ENCODE measurements at regions not wholly inside any gene's neighbourhood (a gene's known extent, or its start where the extent isn't known, plus 50 kb on each side); places are given as distances from the start of the nearest gene placed in this dataset.

- Histone ChIP-seq H4K20me1 (ENCODE audit: insufficient read depth, low read length) (no peaks in the 10 kb centered on the region), H3K9ac (ENCODE audit: low read depth, low read length) (no peak overlapping the region), H3K4me2 (ENCODE audit: insufficient read depth, low read length) (no peak overlapping the region), H2AFZ (ENCODE audit: low read depth, low read length) (no peak overlapping the region), H3K27me3 (ENCODE audit: insufficient read depth, low read length, poor library complexity) (no peaks in the 10 kb centered on the region), H3K4me3 (ENCODE audit: low read depth in 1 of 2, low read length in 2 of 2) (no peak overlapping the region), H3K27ac (ENCODE audit: low read length) (no peak overlapping the region), H3K79me2 (ENCODE audit: insufficient read depth, low read length) (no peaks in the 10 kb centered on the region), H3K36me3 (ENCODE audit: insufficient read depth, low read length) (no peaks in the 10 kb centered on the region), H3K9me3 (ENCODE audit: insufficient read depth, low read length, severe bottlenecking) (no peaks in the 10 kb centered on the region), H3K4me1 (ENCODE audit: insufficient read depth, low read length) (no peaks in the 10 kb centered on the region)
- TF ChIP-seq EZH2 (IDR thresholded peaks at IDR 0.05; ENCODE audit: borderline replicate concordance, low read depth, low read length, severe bottlenecking) = no peak
- TF ChIP-seq, protein P1, sequence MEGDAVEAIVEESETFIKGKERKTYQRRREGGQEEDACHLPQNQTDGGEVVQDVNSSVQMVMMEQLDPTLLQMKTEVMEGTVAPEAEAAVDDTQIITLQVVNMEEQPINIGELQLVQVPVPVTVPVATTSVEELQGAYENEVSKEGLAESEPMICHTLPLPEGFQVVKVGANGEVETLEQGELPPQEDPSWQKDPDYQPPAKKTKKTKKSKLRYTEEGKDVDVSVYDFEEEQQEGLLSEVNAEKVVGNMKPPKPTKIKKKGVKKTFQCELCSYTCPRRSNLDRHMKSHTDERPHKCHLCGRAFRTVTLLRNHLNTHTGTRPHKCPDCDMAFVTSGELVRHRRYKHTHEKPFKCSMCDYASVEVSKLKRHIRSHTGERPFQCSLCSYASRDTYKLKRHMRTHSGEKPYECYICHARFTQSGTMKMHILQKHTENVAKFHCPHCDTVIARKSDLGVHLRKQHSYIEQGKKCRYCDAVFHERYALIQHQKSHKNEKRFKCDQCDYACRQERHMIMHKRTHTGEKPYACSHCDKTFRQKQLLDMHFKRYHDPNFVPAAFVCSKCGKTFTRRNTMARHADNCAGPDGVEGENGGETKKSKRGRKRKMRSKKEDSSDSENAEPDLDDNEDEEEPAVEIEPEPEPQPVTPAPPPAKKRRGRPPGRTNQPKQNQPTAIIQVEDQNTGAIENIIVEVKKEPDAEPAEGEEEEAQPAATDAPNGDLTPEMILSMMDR (IDR thresholded peaks at IDR 0.05; ENCODE audit: borderline replicate concordance, extremely low read depth, low read length, poor library complexity, severe bottlenecking) = no peak
- ATAC-seq (ENCODE audit: insufficient read depth, low read depth) (no peak), DNase-seq (no peak)
Measured at GRCh38 chr21:14903172-14903865, 161.5 kb downstream of the NRIP1 start.

DNA sequence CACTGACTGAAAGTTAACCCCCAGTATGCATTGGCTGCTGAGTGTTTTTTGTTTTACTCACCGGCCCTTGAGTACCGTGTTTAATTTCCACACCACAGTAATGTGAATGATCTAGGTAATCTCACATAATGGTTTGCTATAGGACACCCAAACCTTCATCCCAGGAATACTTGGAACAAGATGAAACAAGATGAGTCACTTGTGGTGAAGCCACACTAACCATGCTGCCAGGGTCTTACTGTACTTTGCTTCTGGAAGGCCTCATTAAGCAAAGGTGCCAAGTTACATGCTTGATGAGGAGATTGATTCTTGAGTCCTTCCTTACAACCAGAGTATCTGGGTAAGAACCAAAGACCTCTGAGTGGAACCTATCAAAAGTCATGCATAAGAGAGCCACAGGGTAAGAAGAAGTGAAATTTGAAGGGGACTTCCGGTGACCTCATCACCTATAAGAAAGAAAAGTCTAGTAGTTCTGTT, 163.3 kb downstream of the NRIP1 start:
- TF ChIP-seq EZH2 (IDR thresholded peaks at IDR 0.05; ENCODE audit: borderline replicate concordance, low read depth, low read length, severe bottlenecking) = no peak
- TF ChIP-seq, protein P1 (IDR thresholded peaks at IDR 0.05; ENCODE audit: borderline replicate concordance, extremely low read depth, low read length, poor library complexity, severe bottlenecking) = no peak
- no peaks in the 10 kb centered on the region for H3K4me1 ChIP-seq (ENCODE audit: insufficient read depth, low read length)
- H3K9me3 ChIP-seq (ENCODE audit: insufficient read depth, low read length, severe bottlenecking) = no peaks in the 10 kb centered on the region
- no peaks in the 10 kb centered on the region for H3K79me2 ChIP-seq (ENCODE audit: insufficient read depth, low read length)
- H3K27me3 ChIP-seq (ENCODE audit: insufficient read depth, low read length, poor library complexity) = no peaks in the 10 kb centered on the region
- H3K4me2 ChIP-seq (ENCODE audit: insufficient read depth, low read length) = no peak overlapping the region
- H3K27ac ChIP-seq (ENCODE audit: low read length) = no peak overlapping the region
- no peak overlapping the region for H3K4me3 ChIP-seq (ENCODE audit: low read depth in 1 of 2, low read length in 2 of 2)
- no peak overlapping the region for H3K9ac ChIP-seq (ENCODE audit: low read depth, low read length)
- no peaks in the 10 kb centered on the region for H3K36me3 ChIP-seq (ENCODE audit: insufficient read depth, low read length)
- ATAC-seq (ENCODE audit: insufficient read depth, low read depth) (peak; percentile 69), DNase-seq (peak; percentile 18)
- no peak overlapping the region for H2AFZ ChIP-seq (ENCODE audit: low read depth, low read length)
- no peaks in the 10 kb centered on the region for H4K20me1 ChIP-seq (ENCODE audit: insufficient read depth, low read length)

DNA sequence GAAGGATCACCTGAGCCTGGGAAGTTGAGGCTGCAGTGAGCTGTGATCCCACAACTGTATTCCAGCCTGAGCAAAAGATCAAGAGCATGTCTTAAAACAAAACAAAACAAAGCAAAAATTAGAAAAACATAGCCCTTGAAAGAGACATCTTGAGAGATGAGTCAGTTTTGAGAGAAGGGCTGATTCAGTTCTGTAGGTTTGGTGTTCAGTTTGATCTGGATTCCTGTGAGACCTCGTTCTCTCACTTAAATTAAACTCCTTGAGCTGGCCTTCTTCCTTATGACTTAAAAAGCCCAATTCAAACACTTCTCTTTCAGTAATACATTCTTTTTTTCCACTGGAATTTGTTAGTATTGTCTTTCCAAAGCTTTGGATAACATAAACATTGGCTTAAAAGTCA, 164.2 kb downstream of the NRIP1 start:
- Histone ChIP-seq H3K27me3 (ENCODE audit: insufficient read depth, low read length, poor library complexity) (no peaks in the 10 kb centered on the region), H3K27ac (ENCODE audit: low read length) (no peak overlapping the region), H3K9ac (ENCODE audit: low read depth, low read length) (no peak overlapping the region), H3K4me1 (ENCODE audit: insufficient read depth, low read length) (no peaks in the 10 kb centered on the region), H3K4me2 (ENCODE audit: insufficient read depth, low read length) (no peak overlapping the region), H3K9me3 (ENCODE audit: insufficient read depth, low read length, severe bottlenecking) (no peaks in the 10 kb centered on the region), H3K79me2 (ENCODE audit: insufficient read depth, low read length) (no peaks in the 10 kb centered on the region), H4K20me1 (ENCODE audit: insufficient read depth, low read length) (no peaks in the 10 kb centered on the region), H3K4me3 (ENCODE audit: low read depth in 1 of 2, low read length in 2 of 2) (no peak overlapping the region), H3K36me3 (ENCODE audit: insufficient read depth, low read length) (no peaks in the 10 kb centered on the region), H2AFZ (ENCODE audit: low read depth, low read length) (no peak overlapping the region)
- TF ChIP-seq, protein P1 (IDR thresholded peaks at IDR 0.05; ENCODE audit: borderline replicate concordance, extremely low read depth, low read length, poor library complexity, severe bottlenecking) = no peak
- TF ChIP-seq EZH2 (IDR thresholded peaks at IDR 0.05; ENCODE audit: borderline replicate concordance, low read depth, low read length, severe bottlenecking) = no peak
- DNase-seq (no peak), ATAC-seq (ENCODE audit: insufficient read depth, low read depth) (no peak)
